ENCODE measurements at regions not wholly inside any gene's neighbourhood (a gene's known extent, or its start where the extent isn't known, plus 50 kb on each side); places are given as distances from the start of the nearest gene placed in this dataset.

DNA sequence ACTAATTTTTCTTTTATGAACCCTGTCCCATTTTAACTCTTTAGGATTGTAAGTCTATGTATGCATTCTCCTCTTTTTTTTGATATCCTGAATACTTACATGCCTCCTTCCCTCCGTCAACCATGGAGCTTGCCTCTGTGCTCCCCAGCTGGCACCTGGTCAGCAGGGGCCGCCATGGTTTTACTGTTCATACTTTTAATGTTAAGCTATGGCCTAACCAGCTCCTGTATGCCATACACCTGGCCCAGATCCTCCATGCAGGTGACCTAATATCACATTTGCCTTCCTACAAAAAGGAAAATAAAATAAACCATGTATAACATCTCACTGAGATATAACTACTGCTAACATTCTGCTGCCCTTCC lies 283.1 kb upstream of the TRIB2 start:
- TF ChIP-seq, protein P1, sequence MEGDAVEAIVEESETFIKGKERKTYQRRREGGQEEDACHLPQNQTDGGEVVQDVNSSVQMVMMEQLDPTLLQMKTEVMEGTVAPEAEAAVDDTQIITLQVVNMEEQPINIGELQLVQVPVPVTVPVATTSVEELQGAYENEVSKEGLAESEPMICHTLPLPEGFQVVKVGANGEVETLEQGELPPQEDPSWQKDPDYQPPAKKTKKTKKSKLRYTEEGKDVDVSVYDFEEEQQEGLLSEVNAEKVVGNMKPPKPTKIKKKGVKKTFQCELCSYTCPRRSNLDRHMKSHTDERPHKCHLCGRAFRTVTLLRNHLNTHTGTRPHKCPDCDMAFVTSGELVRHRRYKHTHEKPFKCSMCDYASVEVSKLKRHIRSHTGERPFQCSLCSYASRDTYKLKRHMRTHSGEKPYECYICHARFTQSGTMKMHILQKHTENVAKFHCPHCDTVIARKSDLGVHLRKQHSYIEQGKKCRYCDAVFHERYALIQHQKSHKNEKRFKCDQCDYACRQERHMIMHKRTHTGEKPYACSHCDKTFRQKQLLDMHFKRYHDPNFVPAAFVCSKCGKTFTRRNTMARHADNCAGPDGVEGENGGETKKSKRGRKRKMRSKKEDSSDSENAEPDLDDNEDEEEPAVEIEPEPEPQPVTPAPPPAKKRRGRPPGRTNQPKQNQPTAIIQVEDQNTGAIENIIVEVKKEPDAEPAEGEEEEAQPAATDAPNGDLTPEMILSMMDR (IDR thresholded peaks at IDR 0.05; ENCODE audit: low read depth, low read length): peak; percentile 48
- no peak for TF ChIP-seq EZH2phosphoT487 (IDR thresholded peaks at IDR 0.05; ENCODE audit: low read depth)
